Spleen (tissue), 11 donors: ENCODE measurements at regions not wholly inside any gene's neighbourhood (a gene's known extent, or its start where the extent isn't known, plus 50 kb on each side); places are given as distances from the start of the nearest gene placed in this dataset.
"Not testable (repeated sequence)": the region's sequence is repeated elsewhere in the genome, so short reads cannot be mapped to it uniquely, and the experiment has no call there.

Experiments used
- DNase-seq: peaks from one replicate; pipeline ENCODE4 v3.0.0-alpha.2; 2020
- H3K27ac ChIP-seq, 8 donors: fragments of 200-600 bp; sonication (generic) in 7 of 8; 1 replicate in 4 of 8; 2 replicates in 4 of 8; pipeline versions ENCODE4 v1.5.0 to v1.8.0; 2016 to 2021; ENCODE audit warnings: inconsistent platforms in 4 of 8, mild to moderate bottlenecking in 4 of 8, moderate library complexity in 1 of 8
- H3K27me3 ChIP-seq, 7 donors: fragments of 200-600 bp; sonication (generic) in 6 of 7; replicated peaks in 1 of 7; 1 replicate in 4 of 7; 2 replicates in 3 of 7; pipeline versions ENCODE4 v1.5.0 to v1.8.0; 2016 to 2021; ENCODE audit warnings: inconsistent platforms in 3 of 7, mild to moderate bottlenecking in 1 of 7
- H3K36me3 ChIP-seq, 6 donors: fragments of 200-600 bp; sonication (generic) in 5 of 6; 1 replicate in 4 of 6; 2 replicates in 2 of 6; pipeline versions ENCODE4 v1.5.0 to v1.8.0; 2016 to 2021; ENCODE audit warnings: inconsistent platforms in 2 of 6
- H3K4me1 ChIP-seq, 6 donors: fragments of 200-600 bp; sonication (generic) in 5 of 6; 1 replicate in 3 of 6; 2 replicates in 3 of 6; pipeline versions ENCODE4 v1.5.0 to v1.8.0; 2016 to 2021; ENCODE audit warnings: inconsistent platforms in 3 of 6
- H3K4me3 ChIP-seq, 8 donors: fragments of 200-600 bp; sonication (generic) in 7 of 8; 1 replicate in 4 of 8; 2 replicates in 4 of 8; pipeline versions ENCODE4 v1.5.0 to v1.8.0; 2016 to 2021; ENCODE audit warnings: inconsistent platforms in 4 of 8, mild to moderate bottlenecking in 4 of 8, moderate library complexity in 2 of 8
- H3K9me3 ChIP-seq, 8 donors: fragments of 200-600 bp; sonication (generic) in 7 of 8; 1 replicate in 4 of 8; 2 replicates in 4 of 8; pipeline versions ENCODE4 v1.5.0 to v1.8.0; 2016 to 2021; ENCODE audit warnings: inconsistent platforms in 4 of 8
- POLR2A ChIP-seq, 3 donors: fragments of 450-650 bp; IDR thresholded peaks; one replicate each; pipeline ENCODE4 v1.5.1; 2017; ENCODE audit warnings: antibody characterized with exemption in 3 of 3, mild to moderate bottlenecking in 1 of 3
- POLR2AphosphoS5 ChIP-seq, 3 donors: sonication (generic); formaldehyde crosslinking; IDR thresholded peaks; one replicate each; pipeline ENCODE4 v1.5.1; 2017; ENCODE audit warnings: antibody characterized with exemption in 3 of 3
- WGBS, 5 donors: extraction: QIAGEN DNeasy Blood & Tissue Kit in 3 of 5; methylation state at CpG; one replicate each; pipeline versions ENCODE4 v1.1.5 to v1.1.7; 2013 to 2018; 5-methylcytosine and 5-hydroxymethylcytosine counted together
- intact Hi-C: fragments of 100-400 bp; cut with DNase I; formaldehyde crosslinking; loops from one replicate; pipeline ENCODE4 v1.15.0; 2023; ENCODE audit warnings: low total_unique reads
- TF ChIP-seq, protein P1 (sequence below), 11 experiments: fragments of 200-600 bp in 7 of 11; fragments of 450-650 bp in 4 of 11; sonication (generic) in 4 of 11; IDR thresholded peaks in 8 of 11; conservative IDR thresholded peaks in 3 of 11; 1 replicate in 7 of 11; 2 replicates in 4 of 11; pipeline versions ENCODE4 v1.4.0 to v1.8.0; 2016 to 2021; ENCODE audit warnings: antibody characterized with exemption in 11 of 11, inconsistent platforms in 4 of 11, mild to moderate bottlenecking in 1 of 11
- donor health status: healthy with polysubstance abuse.
- donor health status: DM: no; HTN: no; CAD: no; lungs with moderate emphysema.
- donor health status: DM: no; HTN: no; CAD: no.
- donor health status: Bipolar disorder and iron deficiency.
- donor health status: healthy.
- donor health status: DM: no; HTN: no; CAD: no.
- donor health status: DM: yes; HTN: yes; CAD: no.

DNA sequence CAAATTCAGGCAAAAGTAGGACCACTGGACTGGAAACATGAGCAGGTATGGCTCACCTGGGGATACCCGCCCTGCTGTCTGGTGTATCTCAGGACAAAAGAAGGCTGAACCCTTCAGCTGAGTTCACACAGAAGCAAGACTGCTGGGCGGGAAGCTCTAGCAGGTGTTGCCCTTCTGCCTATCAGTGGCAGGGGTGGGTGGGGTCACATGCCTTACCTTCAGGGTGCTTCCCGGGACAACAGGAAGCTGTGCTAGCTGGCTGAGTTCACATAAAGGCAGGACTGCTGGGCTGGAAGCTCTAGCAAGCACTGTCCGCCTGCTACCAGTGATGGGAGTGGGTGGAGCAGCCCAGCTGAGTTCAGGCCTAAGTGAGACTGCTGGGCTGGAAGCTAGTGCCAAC is 498.8 kb upstream of the ZNF608 start:
- intact Hi-C loops = no loop called here
- TF ChIP-seq POLR2A (IDR thresholded peaks at IDR 0.05) = no peak
- Histone ChIP-seq H3K27ac (no peak overlapping the region), H3K4me1 (no peaks in the 10 kb centered on the region), H3K9me3 (peaks cover 0 to 9% (median 0%) of the 10 kb centered on the region in 8 donors), H3K36me3 (no peaks in the 10 kb centered on the region), H3K4me3 (no peak overlapping the region), H3K27me3 (no peaks in the 10 kb centered on the region)
- DNase-seq = no peak
- 83 to 91% (median 86%) methylated on average over 4 of the region's 4 CpGs for WGBS, 5 donors

DNA sequence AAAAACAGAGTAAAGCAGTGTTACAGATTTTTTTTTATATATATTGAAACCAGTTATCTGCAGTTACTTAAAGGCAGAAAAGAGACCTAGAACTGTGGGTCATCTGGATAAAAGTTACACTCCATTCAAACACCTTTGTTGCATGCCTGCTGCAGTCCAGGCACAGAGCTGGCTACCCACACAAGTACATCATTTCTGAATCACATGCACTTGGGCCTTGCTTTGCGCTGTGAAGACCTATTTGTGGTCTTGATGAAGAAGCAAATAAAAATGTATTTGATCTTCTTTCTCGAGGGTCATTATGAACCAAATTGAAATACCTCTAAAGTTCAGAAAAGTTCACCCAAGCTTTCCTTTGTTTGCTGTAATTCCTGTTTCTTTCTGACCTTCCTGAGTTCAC is 503.0 kb upstream of the ZNF608 start:
- H3K27ac ChIP-seq = no peak overlapping the region
- TF ChIP-seq, protein P1, sequence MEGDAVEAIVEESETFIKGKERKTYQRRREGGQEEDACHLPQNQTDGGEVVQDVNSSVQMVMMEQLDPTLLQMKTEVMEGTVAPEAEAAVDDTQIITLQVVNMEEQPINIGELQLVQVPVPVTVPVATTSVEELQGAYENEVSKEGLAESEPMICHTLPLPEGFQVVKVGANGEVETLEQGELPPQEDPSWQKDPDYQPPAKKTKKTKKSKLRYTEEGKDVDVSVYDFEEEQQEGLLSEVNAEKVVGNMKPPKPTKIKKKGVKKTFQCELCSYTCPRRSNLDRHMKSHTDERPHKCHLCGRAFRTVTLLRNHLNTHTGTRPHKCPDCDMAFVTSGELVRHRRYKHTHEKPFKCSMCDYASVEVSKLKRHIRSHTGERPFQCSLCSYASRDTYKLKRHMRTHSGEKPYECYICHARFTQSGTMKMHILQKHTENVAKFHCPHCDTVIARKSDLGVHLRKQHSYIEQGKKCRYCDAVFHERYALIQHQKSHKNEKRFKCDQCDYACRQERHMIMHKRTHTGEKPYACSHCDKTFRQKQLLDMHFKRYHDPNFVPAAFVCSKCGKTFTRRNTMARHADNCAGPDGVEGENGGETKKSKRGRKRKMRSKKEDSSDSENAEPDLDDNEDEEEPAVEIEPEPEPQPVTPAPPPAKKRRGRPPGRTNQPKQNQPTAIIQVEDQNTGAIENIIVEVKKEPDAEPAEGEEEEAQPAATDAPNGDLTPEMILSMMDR (IDR thresholded peaks at IDR 0.05 in 8 of 11, conservative IDR thresholded peaks at IDR 0.05 in 3 of 11) = no peak
- no peak for TF ChIP-seq POLR2A (IDR thresholded peaks at IDR 0.05)
- no peak for TF ChIP-seq POLR2AphosphoS5 (IDR thresholded peaks at IDR 0.05)
- WGBS, 5 donors = 69 to 91% (median 79%) methylated on average over 2 of the region's 2 CpGs
- H3K4me1 ChIP-seq = no peaks in the 10 kb centered on the region
- no peaks in the 10 kb centered on the region for H3K36me3 ChIP-seq
- intact Hi-C loops = no loop called here
- H3K27me3 ChIP-seq = no peaks in the 10 kb centered on the region
- H3K4me3 ChIP-seq = no peak overlapping the region
- no peak for DNase-seq
- peaks cover 0 to 33% (median 15%) of the 10 kb centered on the region in 8 donors for H3K9me3 ChIP-seq

DNA sequence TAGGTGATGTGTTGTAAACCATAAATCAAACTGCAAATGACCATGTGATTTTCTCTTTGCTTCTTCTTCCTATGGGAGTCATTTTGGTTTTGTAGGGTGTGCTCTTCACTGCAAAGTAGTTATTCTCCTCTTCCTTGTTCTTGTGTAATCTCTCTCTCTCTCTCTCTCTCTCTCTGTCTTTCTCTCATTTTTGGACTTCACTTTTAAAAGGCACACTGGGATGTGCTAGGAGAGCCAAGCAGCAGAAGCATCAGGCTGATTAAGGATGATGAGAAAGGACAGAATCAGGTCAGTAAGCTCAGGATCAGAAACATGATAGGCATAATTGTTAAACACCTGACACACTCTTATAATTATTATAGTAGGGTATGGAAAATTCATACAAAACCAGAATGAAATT is 505.3 kb upstream of the ZNF608 start:
- H3K27ac ChIP-seq = no peak overlapping the region
- peaks cover 0 to 42% (median 22%) of the 10 kb centered on the region in 8 donors for H3K9me3 ChIP-seq
- DNase-seq = no peak
- no peak overlapping the region for H3K4me3 ChIP-seq
- TF ChIP-seq POLR2A (IDR thresholded peaks at IDR 0.05) (no peak), POLR2AphosphoS5 (IDR thresholded peaks at IDR 0.05) (no peak)
- TF ChIP-seq, protein P1 (IDR thresholded peaks at IDR 0.05 in 8 of 11, conservative IDR thresholded peaks at IDR 0.05 in 3 of 11) = no peak
- intact Hi-C loops = no loop called here
- no peaks in the 10 kb centered on the region for H3K36me3 ChIP-seq
- H3K27me3 ChIP-seq = no peaks in the 10 kb centered on the region
- no peaks in the 10 kb centered on the region for H3K4me1 ChIP-seq

DNA sequence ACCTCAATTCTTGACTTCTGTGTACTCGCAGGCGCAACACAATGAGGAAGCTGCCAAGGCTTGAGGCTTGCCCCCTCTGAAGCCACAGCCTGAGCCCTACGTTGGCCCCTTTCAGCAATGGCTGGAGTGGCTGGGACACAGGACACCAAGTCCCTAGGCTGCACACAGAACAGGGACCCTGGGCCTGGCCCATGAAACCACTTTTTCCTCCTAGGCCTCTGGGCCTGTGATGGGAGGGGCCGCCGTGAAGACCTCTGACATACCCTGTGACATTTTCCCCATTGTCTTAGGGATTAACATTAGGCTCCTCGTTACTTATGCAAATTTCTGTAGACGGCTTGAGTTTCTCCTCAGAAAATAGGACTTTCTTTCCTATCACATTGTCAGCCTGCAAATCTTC is 507.2 kb upstream of the ZNF608 start:
- H3K9me3 ChIP-seq = peaks cover 0 to 33% (median 22%) of the 10 kb centered on the region in 8 donors
- H3K4me3 ChIP-seq, DNase-seq, H3K27me3 ChIP-seq, H3K4me1 ChIP-seq, intact Hi-C loops, H3K36me3 ChIP-seq, H3K27ac ChIP-seq: not testable (repeated sequence)
- 80 to 96% (median 91%) methylated on average over 7 of the region's 7 CpGs for WGBS, 5 donors

DNA sequence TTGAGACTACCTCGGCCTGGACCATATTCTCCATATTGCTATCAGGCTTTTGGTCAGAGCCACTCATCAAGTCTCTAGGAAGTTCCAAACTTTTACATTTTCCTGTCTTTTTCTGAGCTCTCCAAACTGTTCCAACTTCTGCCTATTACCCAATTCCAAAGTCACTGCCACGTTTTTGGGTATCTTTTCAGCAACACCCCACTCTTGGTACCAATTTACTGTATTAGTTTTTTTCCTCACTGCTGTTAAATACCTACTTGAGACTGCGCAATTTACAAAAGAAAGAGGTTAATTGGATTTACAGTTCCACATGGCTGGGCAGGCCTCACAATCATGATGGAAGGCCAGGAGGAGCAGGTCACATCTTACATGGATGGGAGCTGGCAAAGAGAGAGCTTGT is 507.8 kb upstream of the ZNF608 start:
- intact Hi-C loops = no loop called here

DNA sequence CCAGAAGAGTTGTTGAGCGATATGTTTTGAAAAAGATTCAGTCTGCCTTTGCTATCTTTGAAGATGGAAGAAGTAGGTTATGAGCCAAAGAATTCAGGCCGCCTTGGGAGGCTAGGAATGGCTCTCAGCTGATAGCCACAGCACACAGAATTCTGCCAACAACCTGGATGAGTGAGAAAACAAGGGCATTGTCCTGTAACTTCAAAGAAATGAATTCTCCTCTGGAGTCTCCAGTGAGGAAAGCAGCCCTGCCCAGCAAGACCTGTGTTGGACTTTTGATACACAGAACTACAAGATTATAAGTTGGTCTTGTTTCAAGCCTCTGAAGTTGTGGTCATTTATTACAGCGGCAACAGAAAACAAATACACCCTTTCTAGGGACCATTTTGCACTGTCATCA is 509.9 kb upstream of the ZNF608 start:
- H3K27me3 ChIP-seq = no peaks in the 10 kb centered on the region
- 86 to 99% (median 92%) methylated on average over 3 of the region's 3 CpGs for WGBS, 5 donors
- no peaks in the 10 kb centered on the region for H3K36me3 ChIP-seq
- peaks cover 0 to 35% (median 24%) of the 10 kb centered on the region in 8 donors for H3K9me3 ChIP-seq
- H3K27ac ChIP-seq = no peak overlapping the region
- H3K4me3 ChIP-seq = no peak overlapping the region
- TF ChIP-seq POLR2A (IDR thresholded peaks at IDR 0.05) = no peak
- TF ChIP-seq POLR2AphosphoS5 (IDR thresholded peaks at IDR 0.05) = no peak
- TF ChIP-seq, protein P1 (IDR thresholded peaks at IDR 0.05 in 8 of 11, conservative IDR thresholded peaks at IDR 0.05 in 3 of 11) = no peak
- DNase-seq = no peak
- intact Hi-C loops = no loop called here
- no peaks in the 10 kb centered on the region for H3K4me1 ChIP-seq

More for the DNA sequence above, 507.8 kb upstream of the ZNF608 start:
- 56 to 85% (median 57%) methylated on average over 3 of the region's 3 CpGs for WGBS, 5 donors
- Histone ChIP-seq H3K27ac (no peak overlapping the region), H3K4me1 (no peaks in the 10 kb centered on the region), H3K36me3 (no peaks in the 10 kb centered on the region), H3K4me3 (no peak overlapping the region), H3K9me3 (peaks cover 0 to 33% (median 22%) of the 10 kb centered on the region in 8 donors), H3K27me3 (no peaks in the 10 kb centered on the region)
- DNase-seq = no peak
- no peak for TF ChIP-seq POLR2A (IDR thresholded peaks at IDR 0.05)
